ENCODE measurements at regions not wholly inside any gene's neighbourhood (a gene's known extent, or its start where the extent isn't known, plus 50 kb on each side); places are given as distances from the start of the nearest gene placed in this dataset.

DNA sequence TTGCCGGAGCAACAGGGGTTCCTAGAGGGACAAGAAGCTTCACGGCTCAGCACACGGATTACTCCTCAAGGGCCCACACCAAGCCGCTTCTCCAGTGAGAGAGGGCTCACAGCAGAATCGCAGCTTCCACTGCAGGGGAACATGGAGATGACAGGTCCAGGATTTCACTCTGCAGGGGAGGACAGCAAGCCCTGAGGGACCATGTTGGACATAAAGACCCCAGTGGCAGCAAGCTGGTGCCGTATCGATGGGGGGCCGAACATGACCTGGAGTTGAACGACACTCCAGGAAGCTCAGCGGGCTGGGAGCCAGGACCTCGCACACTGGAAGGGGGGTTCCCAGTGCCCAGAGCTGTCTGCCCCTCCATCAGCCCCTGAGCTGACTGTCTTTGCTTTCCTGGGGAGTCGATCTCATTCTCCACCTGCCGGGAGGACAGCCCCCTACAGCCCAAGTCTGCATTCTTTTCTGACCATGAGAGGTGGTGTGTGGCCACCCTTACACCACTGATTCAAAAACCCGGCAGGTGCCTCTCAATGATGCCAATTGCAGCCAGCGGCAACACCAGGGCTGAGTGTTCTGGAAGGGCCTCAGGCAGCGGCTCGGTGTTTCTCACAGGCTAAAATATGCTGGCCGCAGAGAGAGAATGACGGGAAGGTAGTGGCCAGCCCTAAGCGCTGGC, 194.5 kb upstream of the CDH4 start:
- TF ChIP-seq, protein P1, sequence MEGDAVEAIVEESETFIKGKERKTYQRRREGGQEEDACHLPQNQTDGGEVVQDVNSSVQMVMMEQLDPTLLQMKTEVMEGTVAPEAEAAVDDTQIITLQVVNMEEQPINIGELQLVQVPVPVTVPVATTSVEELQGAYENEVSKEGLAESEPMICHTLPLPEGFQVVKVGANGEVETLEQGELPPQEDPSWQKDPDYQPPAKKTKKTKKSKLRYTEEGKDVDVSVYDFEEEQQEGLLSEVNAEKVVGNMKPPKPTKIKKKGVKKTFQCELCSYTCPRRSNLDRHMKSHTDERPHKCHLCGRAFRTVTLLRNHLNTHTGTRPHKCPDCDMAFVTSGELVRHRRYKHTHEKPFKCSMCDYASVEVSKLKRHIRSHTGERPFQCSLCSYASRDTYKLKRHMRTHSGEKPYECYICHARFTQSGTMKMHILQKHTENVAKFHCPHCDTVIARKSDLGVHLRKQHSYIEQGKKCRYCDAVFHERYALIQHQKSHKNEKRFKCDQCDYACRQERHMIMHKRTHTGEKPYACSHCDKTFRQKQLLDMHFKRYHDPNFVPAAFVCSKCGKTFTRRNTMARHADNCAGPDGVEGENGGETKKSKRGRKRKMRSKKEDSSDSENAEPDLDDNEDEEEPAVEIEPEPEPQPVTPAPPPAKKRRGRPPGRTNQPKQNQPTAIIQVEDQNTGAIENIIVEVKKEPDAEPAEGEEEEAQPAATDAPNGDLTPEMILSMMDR (IDR thresholded peaks at IDR 0.05; ENCODE audit: control extremely low read depth in 1 of 3, insufficient read depth in 1 of 3, low read depth in 1 of 3, low read length in 3 of 3), result no peak
- TF ChIP-seq SIRT6 (IDR thresholded peaks at IDR 0.05; ENCODE audit: low read length), result no peak
- TF ChIP-seq SRF (IDR thresholded peaks at IDR 0.05; ENCODE audit: low read depth, low read length), result no peak

All from H1 (cell line).